GM10248 (cell line): ENCODE measurements at regions not wholly inside any gene's neighbourhood (a gene's known extent, or its start where the extent isn't known, plus 50 kb on each side); places are given as distances from the start of the nearest gene placed in this dataset.

Experiments
- CTCF ChIA-PET: fragments of 300-600 bp; sonication (Branson Sonifier 250); formaldehyde crosslinking; extraction: SDS; loops from one replicate; lab custom pipeline; 2021; ENCODE audit warnings: antibody characterized with exemption; lab: Yijun Ruan, JAX
- POLR2A ChIA-PET: fragments of 350-650 bp; sonication (Branson Sonifier 250); formaldehyde crosslinking; extraction: SDS; loops from one replicate; lab custom pipeline; 2020; ENCODE audit warnings: antibody characterized with exemption; lab: Yijun Ruan, JAX
- DNase-seq: peaks from one replicate; pipeline ENCODE4 v3.0.0; 2012; ENCODE audit errors: extremely low spot score
- CTCF ChIP-seq: IDR thresholded peaks from 2 replicates; pipeline ENCODE4 v1.5.1; 2012; ENCODE audit warnings: mild to moderate bottlenecking, low read depth; ENCODE audit errors: extremely low read depth, missing control alignments, control extremely low read depth

GRCh38 chr4:119835613-119835910 is 207.0 kb upstream of the PDE5A start:
- ChIA-PET CTCF (interaction anchor here (0.9 kb wide), 1 partner anchor 9 kb away, joined by 3 read pairs; no protein-coding TSS in a partner anchor), POLR2A (no interaction called here)
- DNase-seq = no peak
- no peak for TF ChIP-seq CTCF

- TF ChIP-seq CTCF = no peak
- POLR2A ChIA-PET = no interaction called here
- DNase-seq = no peak
- CTCF ChIA-PET = interaction anchor here (1.2 kb wide), 1 partner anchor 8 kb away, joined by 3 read pairs; no protein-coding TSS in a partner anchor
Observed at GRCh38 chr4:119834906-119835612, 206.5 kb upstream of the PDE5A start.

GRCh38 chr4:119833611-119834010 is 205.0 kb upstream of the PDE5A start:
- no peak for DNase-seq
- POLR2A ChIA-PET = no interaction called here
- CTCF ChIA-PET = interaction anchor here (1.2 kb wide), 1 partner anchor 10 kb away, joined by 3 read pairs; no protein-coding TSS in a partner anchor
- no peak for TF ChIP-seq CTCF

- TF ChIP-seq CTCF = no peak
- POLR2A ChIA-PET = no interaction called here
- DNase-seq = no peak
- CTCF ChIA-PET = no interaction called here
Observed at GRCh38 chr4:119832776-119833175, 204.2 kb upstream of the PDE5A start.

GRCh38 chr4:119829326-119829725 is 200.7 kb upstream of the PDE5A start:
- no peak for TF ChIP-seq CTCF
- ChIA-PET POLR2A (no interaction called here), CTCF (interaction anchor here (1.5 kb wide), 1 partner anchor 8 kb away, joined by 4 read pairs; no protein-coding TSS in a partner anchor)
- DNase-seq = no peak

GRCh38 chr4:119825696-119826095 is 197.1 kb upstream of the PDE5A start:
- DNase-seq = no peak

More at GRCh38 chr4:119825696-119826095, 197.1 kb upstream of the PDE5A start:
- ChIA-PET CTCF (interaction anchor here (1.3 kb wide), 1 partner anchor 13 kb away, joined by 3 read pairs; no protein-coding TSS in a partner anchor), POLR2A (no interaction called here)
- TF ChIP-seq CTCF = no peak
